Neural cell (in vitro differentiated cells): ENCODE measurements at regions not wholly inside any gene's neighbourhood (a gene's known extent, or its start where the extent isn't known, plus 50 kb on each side); places are given as distances from the start of the nearest gene placed in this dataset.

ENCODE experiments used
- H2AFZ ChIP-seq: fragments of 200-600, 300-800 bp; sonication (generic), shearing (Covaris generic); 2 replicates; pipeline ENCODE4 v1.6.0; 2014; ENCODE audit warnings: low read depth, mild to moderate bottlenecking, antibody characterized with exemption, low read length, moderate library complexity
- H3F3A ChIP-seq: fragments of 200-600 bp; shearing (Covaris generic); 2 replicates; pipeline ENCODE4 v1.6.1; 2016; ENCODE audit warnings: mild to moderate bottlenecking, moderate library complexity, mixed read lengths, antibody characterized with exemption, low read length; ENCODE audit not compliant: insufficient read depth, poor library complexity, severe bottlenecking
- H3K27ac ChIP-seq: fragments of 200-600, 300-800 bp; sonication (generic), shearing (Covaris generic); 2 replicates; pipeline ENCODE4 v1.5.1; 2014; ENCODE audit warnings: mild to moderate bottlenecking, low read length, moderate library complexity
- H3K27me3 ChIP-seq: fragments of 300-800, 200-600 bp; sonication (generic), shearing (Covaris generic); 2 replicates; pipeline ENCODE4 v1.6.0; 2014; ENCODE audit warnings: mild to moderate bottlenecking, low read depth, low read length, moderate library complexity; ENCODE audit not compliant: insufficient read depth
- H3K36me3 ChIP-seq: fragments of 300-800, 200-600 bp; sonication (generic), shearing (Covaris generic); 2 replicates; pipeline ENCODE4 v1.5.1; 2014; ENCODE audit warnings: mild to moderate bottlenecking, antibody characterized with exemption, low read length, moderate library complexity; ENCODE audit not compliant: insufficient read depth
- H3K4me2 ChIP-seq: fragments of 300-800, 200-600 bp; sonication (generic), shearing (Covaris generic); 2 replicates; pipeline ENCODE4 v1.6.0; 2014; ENCODE audit warnings: mild to moderate bottlenecking, low read length
- H3K4me3 ChIP-seq: fragments of 300-800, 200-600 bp; sonication (generic), shearing (Covaris generic); 2 replicates; pipeline ENCODE4 v1.5.1; 2014; ENCODE audit warnings: mild to moderate bottlenecking, low read length, moderate library complexity
- H3K79me2 ChIP-seq: fragments of 200-600 bp; shearing (Covaris generic); replicated peaks from 2 replicates; pipeline ENCODE4 v1.6.0; 2014; ENCODE audit warnings: mild to moderate bottlenecking, low read length, moderate library complexity; ENCODE audit not compliant: insufficient read depth
- H3K9ac ChIP-seq: fragments of 300-800, 200-600 bp; sonication (generic), shearing (Covaris generic); 2 replicates; pipeline ENCODE4 v1.6.1; 2016; ENCODE audit warnings: mild to moderate bottlenecking, low read length, mixed read lengths
- H3K9me2 ChIP-seq: fragments of 200-600 bp; shearing (Covaris generic); 2 replicates; pipeline ENCODE4 v1.6.1; 2016; ENCODE audit warnings: mild to moderate bottlenecking, low read length, mixed read lengths; ENCODE audit not compliant: insufficient read depth
- H3K9me3 ChIP-seq: fragments of 200-600, 300-800 bp; sonication (generic), shearing (Covaris generic); 2 replicates; pipeline ENCODE4 v1.6.1; 2016; ENCODE audit warnings: mild to moderate bottlenecking, mixed run types, low read length, moderate library complexity, mixed read lengths
- H4K20me1 ChIP-seq: fragments of 200-600 bp; shearing (Covaris generic); 2 replicates; pipeline ENCODE4 v1.6.1; 2016; ENCODE audit warnings: mild to moderate bottlenecking, mixed run types; ENCODE audit not compliant: insufficient read depth
- CTCF ChIP-seq: fragments of 450-650 bp; IDR thresholded peaks from 2 replicates; pipeline ENCODE4 v1.5.1; 2014; ENCODE audit warnings: antibody characterized with exemption, mild to moderate bottlenecking, moderate library complexity; ENCODE audit not compliant: poor library complexity, severe bottlenecking
- EP300 ChIP-seq: fragments of 450-650 bp; conservative IDR thresholded peaks from 2 replicates; pipeline ENCODE4 v1.6.1; 2014; ENCODE audit warnings: antibody characterized with exemption, mild to moderate bottlenecking, moderate library complexity; ENCODE audit not compliant: poor library complexity, severe bottlenecking
- EZH2 ChIP-seq: fragments of 200-600, 300-800 bp; shearing (Covaris generic), sonication (generic); IDR thresholded peaks from 2 replicates; pipeline ENCODE4 v1.6.1; 2014; ENCODE audit warnings: antibody characterized with exemption, low read length, borderline replicate concordance, mild to moderate bottlenecking; ENCODE audit not compliant: insufficient read depth, poor library complexity, severe bottlenecking
- MXI1 ChIP-seq: fragments of 450-650 bp; conservative IDR thresholded peaks from 2 replicates; pipeline ENCODE4 v1.6.1; 2014; ENCODE audit warnings: antibody characterized with exemption, mild to moderate bottlenecking; ENCODE audit not compliant: poor library complexity, severe bottlenecking
- POLR2AphosphoS5 ChIP-seq: IDR thresholded peaks from 2 replicates; pipeline ENCODE4 v1.6.1; 2012
- RAD21 ChIP-seq: fragments of 450-650 bp; conservative IDR thresholded peaks from 2 replicates; pipeline ENCODE4 v1.6.1; 2014; ENCODE audit warnings: antibody characterized with exemption, mild to moderate bottlenecking, moderate library complexity
- REST ChIP-seq: IDR thresholded peaks from 2 replicates; pipeline ENCODE4 v1.6.1; 2012; ENCODE audit warnings: borderline replicate concordance
- SMC3 ChIP-seq: fragments of 450-650 bp; conservative IDR thresholded peaks from 2 replicates; pipeline ENCODE4 v1.6.1; 2014; ENCODE audit warnings: antibody characterized with exemption, mild to moderate bottlenecking, moderate library complexity; ENCODE audit not compliant: poor library complexity
- TAF1 ChIP-seq: IDR thresholded peaks from 2 replicates; pipeline ENCODE4 v1.6.1; 2012; ENCODE audit warnings: low read depth

- Histone ChIP-seq H2AFZ (no peak overlapping the region), H3K27me3 (no peaks in the 10 kb centered on the region), H3K79me2 (no peaks in the 10 kb centered on the region), H3K9ac (no peak overlapping the region), H3K36me3 (no peaks in the 10 kb centered on the region), H3K9me2 (no peaks in the 10 kb centered on the region), H4K20me1 (no peaks in the 10 kb centered on the region), H3F3A (no peaks in the 10 kb centered on the region), H3K9me3 (no peaks in the 10 kb centered on the region), H3K4me3 (no peak overlapping the region), H3K27ac (peak overlapping the region; percentile 2), H3K4me2 (no peak overlapping the region)
- TF ChIP-seq RAD21: no peak
- peak; percentile 74 for TF ChIP-seq POLR2AphosphoS5
These were observed 499.6 kb upstream of the MPDZ start for GRCh38 chr9:13779106-13779505.

GRCh38 chr9:13778631-13779030 is 499.1 kb upstream of the MPDZ start:
- Histone ChIP-seq H3K36me3 (no peaks in the 10 kb centered on the region), H3K9ac (no peak overlapping the region), H2AFZ (no peak overlapping the region), H3K79me2 (no peaks in the 10 kb centered on the region), H4K20me1 (no peaks in the 10 kb centered on the region), H3F3A (no peaks in the 10 kb centered on the region), H3K27ac (peak overlapping the region; percentile 2), H3K4me3 (peak overlapping the region; percentile 29), H3K27me3 (no peaks in the 10 kb centered on the region), H3K9me2 (no peaks in the 10 kb centered on the region), H3K4me2 (peak overlapping the region; percentile 22), H3K9me3 (no peaks in the 10 kb centered on the region)
- TF ChIP-seq RAD21 (peak; percentile 10), EP300 (peak; percentile 61), EZH2 (no peak), TAF1 (no peak), REST (peak; percentile 58), MXI1 (no peak), POLR2AphosphoS5 (peak; percentile 51), CTCF (no peak)

GRCh38 chr9:13770956-13771355 is 491.5 kb upstream of the MPDZ start:
- H3K27me3 ChIP-seq: no peaks in the 10 kb centered on the region
- no peak overlapping the region for H3K4me2 ChIP-seq
- H3K79me2 ChIP-seq: no peaks in the 10 kb centered on the region
- no peaks in the 10 kb centered on the region for H3F3A ChIP-seq
- H3K4me3 ChIP-seq: no peak overlapping the region
- no peak for TF ChIP-seq EZH2
- TF ChIP-seq MXI1: no peak
- TF ChIP-seq POLR2AphosphoS5: no peak
- TF ChIP-seq CTCF: no peak
- TF ChIP-seq RAD21: no peak
- TF ChIP-seq TAF1: no peak
- no peak for TF ChIP-seq REST
- no peak for TF ChIP-seq EP300
- no peak for TF ChIP-seq SMC3
- no peaks in the 10 kb centered on the region for H4K20me1 ChIP-seq
- H3K36me3 ChIP-seq: no peaks in the 10 kb centered on the region
- H3K27ac ChIP-seq: no peak overlapping the region
- H3K9me3 ChIP-seq: no peaks in the 10 kb centered on the region
- H3K9ac ChIP-seq: no peak overlapping the region
- no peaks in the 10 kb centered on the region for H3K9me2 ChIP-seq
- no peak overlapping the region for H2AFZ ChIP-seq
